ENCODE measurements at regions not wholly inside any gene's neighbourhood (a gene's known extent, or its start where the extent isn't known, plus 50 kb on each side); places are given as distances from the start of the nearest gene placed in this dataset.

GRCh38 chr12:67425394-67425793, 156.2 kb downstream of the CAND1 start:
- TF ChIP-seq EZH2 (IDR thresholded peaks at IDR 0.05) (no peak), POLR2AphosphoS5 (IDR thresholded peaks at IDR 0.05; ENCODE audit: borderline replicate concordance, low read depth, low read length) (no peak)

Data from SK-N-MC (cell line).